ENCODE measurements at regions not wholly inside any gene's neighbourhood (a gene's known extent, or its start where the extent isn't known, plus 50 kb on each side); places are given as distances from the start of the nearest gene placed in this dataset.
"Not testable (repeated sequence)": the region's sequence is repeated elsewhere in the genome, so short reads cannot be mapped to it uniquely, and the experiment has no call there.

DNA sequence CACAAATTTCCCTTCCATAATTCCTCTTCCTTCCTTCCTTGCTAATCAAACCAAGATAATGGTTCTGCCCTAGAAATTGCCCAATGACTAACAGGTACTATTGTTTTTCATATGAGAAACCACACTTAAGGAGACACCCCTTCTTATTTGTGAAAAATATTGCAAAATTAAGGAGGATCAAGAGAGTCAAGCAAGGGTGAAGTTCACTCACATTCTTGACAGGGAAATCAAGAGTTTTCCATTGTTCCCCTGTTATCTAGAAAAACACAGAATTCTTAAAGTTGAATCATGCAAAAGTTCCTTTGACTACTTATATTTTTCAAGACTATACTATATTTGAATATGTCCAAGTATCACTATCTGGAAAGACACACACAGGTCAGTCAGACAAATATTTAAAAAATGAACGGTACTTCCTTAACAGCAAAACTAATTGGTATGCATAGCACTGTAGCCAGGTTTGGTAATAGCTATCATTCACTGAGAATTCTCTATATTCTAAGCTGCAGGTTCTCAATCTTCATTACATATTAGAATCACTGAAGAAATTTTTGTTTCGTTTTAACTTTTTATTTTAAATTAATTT lies 897.2 kb downstream of the DIAPH3 start:
- no peak for DNase-seq

DNA sequence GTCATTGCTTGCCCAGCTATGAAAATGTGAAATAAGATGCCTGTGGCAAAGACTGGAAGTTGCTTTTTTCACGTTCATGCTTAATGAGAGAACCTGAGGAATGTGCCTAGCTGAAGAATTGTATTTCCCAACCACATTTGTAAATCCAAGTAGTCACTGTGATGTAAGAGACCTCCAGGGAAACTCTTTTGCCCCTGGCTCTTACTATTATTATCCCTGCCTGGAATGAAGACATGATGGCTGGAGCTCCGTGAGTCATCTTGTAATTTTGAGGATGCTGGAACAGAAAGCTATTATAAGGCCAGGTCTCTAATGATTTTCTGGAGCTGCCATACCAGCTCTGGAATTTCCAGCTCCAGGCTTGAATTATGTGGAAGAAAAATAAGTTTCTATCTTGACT lies 894.3 kb downstream of the DIAPH3 start:
- no peak for DNase-seq

DNA sequence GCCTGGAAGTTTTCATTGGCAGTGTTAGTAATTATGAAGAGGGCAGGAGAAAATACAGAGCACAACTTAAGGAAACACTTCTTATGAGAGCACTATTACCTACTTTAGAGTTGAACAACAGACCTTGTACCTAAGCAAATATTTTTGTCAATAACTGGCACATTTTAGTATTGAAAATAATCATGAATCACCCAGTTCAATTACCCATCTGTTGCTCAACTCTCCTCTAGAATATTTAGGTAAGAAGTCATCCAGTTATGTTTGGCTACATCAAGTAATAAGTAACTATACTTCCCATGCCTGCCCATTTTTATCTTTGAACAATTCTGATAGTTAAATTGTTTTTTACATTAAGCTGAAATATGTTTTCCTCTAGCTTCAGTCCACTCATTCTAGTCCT lies 893.4 kb downstream of the DIAPH3 start:
- DNase-seq = no peak

DNA sequence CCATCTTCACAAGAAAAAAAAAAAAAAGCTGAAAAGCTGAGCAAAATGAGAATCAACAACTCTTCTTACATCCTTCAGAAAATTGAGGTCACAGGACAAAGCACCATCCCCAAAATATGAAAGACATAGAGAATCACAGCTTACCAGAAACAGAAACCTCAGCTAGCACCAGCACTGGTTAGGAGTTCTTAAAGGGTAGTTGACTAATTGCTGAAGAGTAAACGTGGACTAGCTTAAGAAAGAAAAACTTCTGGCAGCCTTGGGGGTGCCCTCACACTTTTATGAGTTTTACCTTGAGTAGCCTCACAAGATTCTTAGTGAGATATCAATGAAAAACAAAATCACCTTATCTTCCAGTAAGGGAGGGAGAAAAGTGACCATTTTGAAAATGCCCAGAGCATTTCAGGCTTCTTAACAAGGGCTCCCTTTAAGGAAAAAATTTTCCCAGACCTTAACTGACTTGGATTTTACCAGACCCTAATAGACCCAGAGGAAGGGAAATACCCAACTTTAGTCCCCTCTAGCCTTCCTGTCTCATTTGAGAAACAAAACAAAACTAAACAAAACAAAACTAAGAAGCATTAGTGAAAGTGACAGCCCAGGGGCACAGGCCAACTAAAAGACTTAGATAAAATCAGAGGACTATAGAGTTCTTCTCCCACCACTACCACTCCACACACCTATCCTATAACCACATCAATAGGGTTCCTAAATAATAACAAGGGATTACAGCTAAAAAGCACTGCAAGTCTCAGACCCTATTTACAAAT lies 888.6 kb downstream of the DIAPH3 start:
- no peak for DNase-seq

DNA sequence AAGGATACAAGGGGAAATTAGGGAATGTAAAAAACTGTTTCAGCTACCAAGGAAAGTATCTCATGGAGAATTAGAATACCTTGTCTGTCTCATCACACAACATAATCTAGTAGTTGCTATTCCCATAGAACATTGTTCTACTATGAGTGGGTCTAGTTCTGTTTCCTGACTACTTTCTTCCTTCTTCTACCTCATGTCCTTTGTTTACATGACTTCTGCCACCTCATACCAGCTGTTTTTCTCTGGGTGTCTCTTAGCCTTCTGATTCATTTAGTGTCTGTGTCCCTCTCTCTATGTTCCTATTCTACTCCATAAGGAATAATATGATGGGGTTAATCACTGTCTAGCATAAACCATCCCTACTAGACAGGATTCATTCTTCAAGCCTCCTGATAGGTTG lies 887.3 kb downstream of the DIAPH3 start:
- no peak for DNase-seq

DNA sequence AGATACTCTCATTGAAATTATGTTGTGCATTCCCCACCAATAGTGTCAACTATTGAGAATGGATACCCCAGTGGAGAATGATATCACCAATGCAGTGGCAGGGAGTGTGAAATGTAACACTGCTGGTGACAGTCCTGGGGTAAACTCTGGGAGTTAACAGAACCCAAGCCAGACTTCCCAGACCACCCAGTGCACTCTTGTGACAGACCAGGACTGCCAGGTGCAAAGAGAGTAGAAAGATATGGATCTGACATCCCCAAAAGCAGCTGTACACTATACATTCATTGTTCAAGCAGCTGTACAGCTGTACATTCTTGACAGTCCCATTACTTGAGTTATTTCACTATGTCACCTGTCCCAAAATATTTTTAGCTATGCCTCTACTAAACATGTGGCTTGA lies 886.6 kb downstream of the DIAPH3 start:
- no peak for DNase-seq

DNA sequence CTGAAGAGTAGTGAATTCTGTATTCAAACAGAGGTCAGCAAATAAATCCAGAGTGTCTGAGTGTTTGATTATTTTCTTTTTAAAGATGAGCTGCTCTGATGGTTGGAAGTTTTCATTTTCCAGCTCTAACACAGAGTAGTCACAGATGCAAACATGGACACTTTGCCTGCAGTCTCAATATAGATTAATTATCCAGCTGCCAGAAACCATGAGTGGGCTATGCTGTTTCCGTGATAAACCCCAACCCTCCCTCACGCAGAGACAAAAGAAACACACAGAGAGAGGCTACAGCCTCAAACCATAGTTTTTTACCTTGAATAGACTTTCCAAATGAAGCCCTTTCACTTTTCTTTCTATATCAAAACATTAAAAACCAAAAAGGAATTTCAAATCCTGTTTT lies 884.7 kb downstream of the DIAPH3 start:
- no peak for DNase-seq

DNA sequence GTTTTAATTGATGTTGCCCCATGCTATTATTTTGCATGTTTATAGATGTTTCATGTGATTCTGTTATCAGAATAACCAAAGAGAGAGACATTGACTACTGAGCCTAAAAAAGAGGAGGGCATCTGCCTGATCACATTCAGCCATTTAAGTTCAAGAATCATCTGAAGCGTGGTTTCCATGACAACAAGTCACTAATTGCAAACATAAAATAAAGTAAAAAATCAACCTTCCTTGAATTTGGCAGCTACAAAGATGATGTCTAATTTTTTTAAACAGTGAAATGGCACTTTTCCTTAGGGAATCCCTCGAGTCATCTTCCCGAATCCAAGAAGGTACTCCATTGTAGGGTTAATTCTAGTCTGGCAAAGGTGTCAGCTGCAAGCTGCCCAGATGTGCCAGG lies 884.2 kb downstream of the DIAPH3 start:
- DNase-seq = no peak

DNA sequence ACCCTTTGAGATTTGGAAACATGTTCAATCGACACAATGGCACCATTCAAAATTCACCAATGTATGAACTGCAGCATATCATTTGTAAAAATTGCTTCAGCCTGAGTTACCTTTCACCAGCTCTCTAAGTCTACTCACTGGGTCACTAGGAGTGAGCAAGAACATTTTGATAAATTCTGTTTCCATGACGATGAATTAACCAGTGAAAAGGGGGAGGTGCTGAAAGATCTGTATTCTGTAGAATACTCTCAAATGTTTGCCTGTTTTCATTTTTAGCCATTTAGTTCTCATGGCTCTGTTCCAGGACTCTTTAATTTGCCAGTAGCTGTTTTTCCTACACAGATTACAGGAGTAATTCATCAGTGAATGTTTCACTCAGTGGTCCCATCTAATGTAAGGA lies 883.4 kb downstream of the DIAPH3 start:
- peak; percentile 8 for DNase-seq

DNA sequence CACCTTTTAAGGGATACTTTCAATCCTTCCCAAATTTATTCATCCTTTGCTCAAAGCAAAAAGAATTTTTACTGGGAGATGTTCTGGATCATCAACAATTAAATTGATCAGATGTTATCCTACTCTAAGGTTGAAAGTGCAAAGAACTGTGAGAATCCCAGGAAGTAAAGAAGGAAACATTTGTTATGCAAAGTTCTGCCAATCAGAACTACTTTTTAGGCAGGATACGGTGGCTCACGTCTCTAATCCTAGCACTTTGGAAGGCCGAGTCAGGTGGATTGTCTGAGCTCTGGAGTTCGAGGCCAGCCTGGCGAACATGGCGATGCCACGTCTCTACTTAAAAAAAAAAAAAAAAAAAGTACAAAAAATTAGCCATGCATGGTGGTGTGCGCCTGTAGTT lies 882.3 kb downstream of the DIAPH3 start:
- DNase-seq = no peak

DNA sequence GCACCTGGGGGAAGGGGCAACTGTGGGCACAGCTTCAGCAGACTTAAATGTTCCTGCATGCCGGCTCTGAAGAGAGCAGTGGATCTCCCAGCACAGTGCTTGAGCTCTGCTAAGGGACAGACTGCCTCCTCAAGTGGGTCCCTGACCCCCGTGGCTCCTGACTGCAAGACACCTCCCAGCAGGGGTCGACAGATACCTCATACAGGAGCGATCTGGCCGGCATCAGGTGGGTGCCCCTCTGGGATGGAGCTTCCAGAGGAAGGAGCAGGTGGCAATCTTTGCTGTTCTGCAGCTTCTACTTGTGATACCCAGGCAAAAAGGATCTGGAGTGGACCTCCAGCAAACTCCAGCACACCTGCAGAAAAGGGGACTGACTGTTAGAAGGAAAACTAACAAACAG lies 871.5 kb downstream of the DIAPH3 start:
- not testable (repeated sequence) for DNase-seq

DNA sequence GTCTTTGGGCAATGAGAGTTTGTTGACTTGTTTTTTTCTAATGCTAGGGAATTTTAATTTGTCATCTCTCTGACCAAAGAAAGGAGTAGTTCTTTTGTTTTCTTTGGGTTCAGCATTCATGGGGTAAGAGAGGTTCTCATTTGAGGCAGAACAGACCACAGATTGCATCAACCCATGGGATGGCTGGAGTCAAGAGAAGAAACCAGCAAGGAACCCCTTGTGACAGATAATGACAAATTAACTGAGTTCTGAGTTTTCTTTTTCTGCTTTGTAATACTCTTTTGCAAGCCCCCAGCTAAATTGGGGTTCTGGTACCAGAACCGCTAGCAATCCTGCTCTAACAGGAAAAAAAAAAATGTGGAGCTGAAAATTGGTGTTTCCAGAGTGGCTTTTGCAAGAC lies 864.1 kb downstream of the DIAPH3 start:
- no peak for DNase-seq

DNA sequence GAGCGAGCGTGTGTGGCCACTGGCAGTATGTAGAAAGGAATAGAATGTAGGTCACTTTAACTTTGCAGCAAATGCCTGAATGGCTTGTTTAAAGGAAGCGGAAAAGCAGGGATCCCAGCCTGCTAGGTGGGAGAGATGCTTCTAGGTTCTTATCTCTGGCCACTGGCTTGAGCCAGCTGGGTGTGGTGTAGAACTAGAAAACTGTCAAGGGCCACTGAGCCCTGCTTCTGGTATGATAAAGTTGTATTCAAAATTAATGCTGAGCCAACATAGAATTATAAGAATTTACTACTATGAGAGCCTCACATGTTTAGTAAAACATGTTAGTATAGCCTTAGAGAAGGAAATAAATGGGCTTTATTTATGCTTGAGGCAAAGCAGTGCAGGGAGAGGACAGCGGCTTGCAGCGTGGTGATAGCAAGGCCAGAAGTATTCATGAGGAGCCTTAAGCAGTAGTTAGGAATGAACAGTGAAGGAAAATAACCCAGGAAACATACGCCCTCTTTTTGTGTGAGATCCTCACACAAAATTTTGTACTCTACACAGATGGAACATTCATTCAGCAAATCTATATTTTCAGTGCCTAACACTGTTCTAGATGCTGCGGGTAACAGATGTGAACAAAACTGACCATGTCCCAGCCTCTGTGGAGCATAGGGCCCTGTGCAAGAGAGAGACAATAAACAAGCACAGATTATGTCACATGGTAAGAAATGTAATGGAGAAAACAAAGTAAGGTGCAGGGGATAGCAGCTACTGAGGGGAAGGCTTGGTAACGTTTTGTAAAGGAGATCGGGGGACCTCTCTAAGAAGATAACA lies 863.2 kb downstream of the DIAPH3 start:
- no peak for DNase-seq

DNA sequence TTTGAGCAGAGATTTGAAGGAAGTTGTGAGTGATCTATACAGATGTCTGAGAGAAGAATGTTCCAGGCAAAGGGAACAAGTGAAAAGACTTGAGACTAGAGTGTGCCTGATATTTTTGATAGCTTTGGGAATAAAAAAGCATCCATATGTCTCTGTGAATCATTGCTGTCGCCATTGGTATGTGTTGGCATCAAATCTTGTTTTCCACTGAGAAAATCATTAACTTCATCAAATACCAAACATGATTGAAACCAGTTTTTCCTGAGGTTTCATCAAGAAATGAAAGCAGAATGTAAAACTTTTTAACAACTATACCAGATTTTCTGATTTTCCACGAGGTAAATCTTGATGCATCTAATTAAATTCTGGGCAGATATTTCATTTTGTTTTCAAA lies 862.6 kb downstream of the DIAPH3 start:
- DNase-seq = no peak

DNA sequence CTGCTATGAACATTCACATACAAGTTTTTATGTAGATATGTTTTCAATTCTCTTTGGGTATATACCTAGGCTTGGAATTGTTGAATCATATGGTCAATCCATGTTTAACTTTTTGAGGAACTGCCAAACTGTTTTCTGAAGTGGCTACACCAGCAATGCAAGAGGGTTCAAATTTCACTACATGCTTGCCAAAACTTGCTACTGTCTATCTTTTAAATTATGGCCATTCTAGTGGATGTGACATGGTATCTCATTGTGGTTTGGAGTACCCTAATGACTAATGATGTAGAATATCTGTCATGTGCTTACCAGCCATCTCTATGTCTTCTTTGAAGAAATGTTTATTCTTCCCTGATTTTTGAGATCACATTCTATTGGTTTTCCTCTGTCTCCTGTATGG lies 860.3 kb downstream of the DIAPH3 start:
- no peak for DNase-seq

DNA sequence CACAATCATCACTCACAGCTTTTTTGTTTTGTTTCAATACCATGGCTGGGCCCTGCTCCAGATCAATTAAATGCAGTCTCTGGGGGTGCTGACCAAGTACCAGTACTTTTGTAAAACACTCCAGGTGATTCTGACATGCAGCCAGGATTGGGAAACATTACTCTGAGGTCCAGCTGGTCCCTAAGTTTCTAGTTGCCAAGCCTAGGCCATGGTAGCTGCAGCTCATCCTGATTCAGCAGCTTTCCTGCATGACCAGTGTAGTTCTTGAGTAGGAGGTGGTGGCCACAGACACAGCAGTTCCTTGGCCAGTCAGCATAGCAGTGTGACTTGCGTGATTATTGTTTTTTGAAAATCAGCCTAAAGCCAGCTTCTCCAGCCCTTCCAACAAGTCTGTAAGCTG lies 859.1 kb downstream of the DIAPH3 start:
- DNase-seq = no peak

DNA sequence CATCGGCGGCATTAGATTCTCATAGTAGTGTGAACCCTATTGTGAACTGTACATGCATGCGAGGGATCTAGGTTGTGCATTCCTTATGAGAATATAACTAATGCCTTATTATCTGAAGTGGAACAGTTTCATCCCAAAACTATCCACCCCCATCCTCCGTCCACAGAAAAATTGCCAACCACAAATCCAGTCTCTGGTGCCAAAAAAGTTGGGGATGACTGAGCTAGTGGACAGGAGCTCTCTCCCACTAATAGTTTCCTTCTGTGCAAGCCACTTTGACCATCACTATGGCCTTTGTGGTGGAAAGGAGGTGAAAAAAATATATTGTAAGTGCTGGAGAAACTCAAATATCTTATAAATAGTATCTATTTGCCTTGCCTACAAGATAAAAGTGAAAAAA lies 857.8 kb downstream of the DIAPH3 start:
- no peak for DNase-seq

DNA sequence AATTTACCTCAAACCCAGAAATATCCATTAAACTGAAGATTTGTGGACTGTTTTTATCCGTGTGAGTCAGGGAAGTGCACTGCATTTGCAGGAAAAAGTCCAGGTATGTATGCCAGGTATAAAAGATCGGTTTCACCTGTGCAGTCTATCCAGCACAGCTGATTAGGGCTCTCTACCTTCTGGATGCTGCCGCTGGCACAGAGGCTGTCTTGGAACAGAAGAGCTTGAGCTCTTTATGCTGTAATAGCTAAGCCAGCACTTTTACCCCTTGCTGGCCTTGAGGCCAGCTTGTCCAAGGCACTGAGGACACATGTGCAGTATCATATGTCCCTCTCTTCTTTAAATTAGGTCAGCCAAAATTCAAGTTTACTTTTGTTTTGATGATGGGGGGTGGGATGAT lies 851.0 kb downstream of the DIAPH3 start:
- DNase-seq = no peak

DNA sequence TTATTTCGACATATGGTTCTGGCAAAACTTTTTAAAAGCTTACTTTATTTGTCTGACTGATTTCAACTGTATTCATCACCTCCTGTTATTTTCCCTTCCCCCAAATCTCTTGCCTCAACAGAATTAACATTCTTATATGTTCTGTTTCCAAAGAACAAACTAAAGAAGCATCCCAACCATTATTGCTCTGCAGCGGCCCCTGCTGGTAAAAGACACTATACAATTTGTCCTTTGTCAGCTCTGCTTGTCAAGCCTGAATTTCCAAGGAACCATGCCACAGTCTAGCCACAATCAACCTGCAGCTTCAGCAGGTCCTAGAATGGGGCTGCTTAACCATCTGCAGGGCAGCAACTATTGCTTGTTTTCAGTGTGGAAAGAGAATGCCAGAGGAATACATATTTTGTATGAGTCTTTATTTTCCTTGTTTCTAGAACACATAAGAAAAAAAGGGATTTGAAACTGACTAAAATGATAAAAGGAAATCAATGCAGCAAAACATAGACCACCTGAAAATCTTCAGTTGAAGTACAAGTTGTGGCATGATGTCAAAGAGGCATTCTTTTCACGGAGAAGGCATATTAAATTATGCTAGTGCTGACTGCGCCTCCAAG lies 845.3 kb downstream of the DIAPH3 start:
- peak; percentile 61 for DNase-seq

DNA sequence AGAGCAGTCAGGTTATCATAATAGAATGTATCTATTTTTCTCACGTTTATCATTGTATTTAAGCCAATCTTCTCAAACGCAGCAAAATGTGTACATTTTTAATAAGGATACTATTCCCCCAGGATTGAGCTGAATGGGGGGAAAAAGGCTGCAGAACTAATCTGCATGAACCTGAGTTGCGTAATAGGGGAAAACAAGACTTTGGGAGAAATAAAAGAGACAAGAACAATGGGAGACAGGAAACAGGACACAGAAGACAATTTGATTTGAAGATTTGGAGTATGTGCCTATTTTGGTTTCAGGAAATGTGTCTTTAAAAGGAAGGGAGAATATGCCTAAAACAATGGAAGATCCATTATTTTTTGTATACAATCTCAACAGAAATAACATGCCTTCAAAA lies 844.5 kb downstream of the DIAPH3 start:
- DNase-seq = no peak

DNA sequence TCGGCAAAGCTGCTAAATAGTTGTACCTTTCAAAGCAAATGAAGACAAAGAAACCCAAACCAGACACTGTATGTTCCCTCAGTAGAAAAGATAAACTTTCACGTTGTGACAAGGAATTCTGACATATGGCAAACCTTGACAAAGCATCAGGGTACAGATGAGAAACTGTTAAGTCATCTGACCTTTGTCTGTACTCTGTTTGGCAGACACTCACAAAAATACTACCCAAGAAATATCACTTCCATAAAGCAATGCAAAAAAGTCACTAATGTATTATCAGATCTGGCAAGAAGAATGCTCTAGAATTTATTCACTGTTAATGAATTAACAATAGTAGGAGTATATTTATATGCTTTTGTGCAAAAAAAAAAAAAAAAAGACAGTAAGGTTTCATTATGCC lies 843.7 kb downstream of the DIAPH3 start:
- DNase-seq = no peak

DNA sequence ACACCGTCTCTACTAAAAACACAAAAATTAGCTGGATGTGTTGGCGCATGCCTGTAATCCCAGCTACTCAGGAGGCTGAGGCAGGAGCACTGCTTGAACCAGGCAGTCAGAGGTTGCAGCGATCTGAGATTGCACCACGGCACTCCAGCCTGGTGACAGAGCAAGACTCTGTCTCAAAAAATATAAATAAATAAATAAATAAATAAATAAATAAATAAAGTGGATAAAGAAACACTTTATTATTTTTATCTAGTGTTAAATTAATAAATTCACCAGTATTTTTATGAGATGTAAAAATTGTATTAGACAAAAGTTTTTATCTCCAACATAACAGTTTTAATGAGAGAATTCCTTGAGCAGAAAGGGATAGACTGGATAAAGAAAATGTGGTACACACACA lies 839.3 kb downstream of the DIAPH3 start:
- not testable (repeated sequence) for DNase-seq

DNA sequence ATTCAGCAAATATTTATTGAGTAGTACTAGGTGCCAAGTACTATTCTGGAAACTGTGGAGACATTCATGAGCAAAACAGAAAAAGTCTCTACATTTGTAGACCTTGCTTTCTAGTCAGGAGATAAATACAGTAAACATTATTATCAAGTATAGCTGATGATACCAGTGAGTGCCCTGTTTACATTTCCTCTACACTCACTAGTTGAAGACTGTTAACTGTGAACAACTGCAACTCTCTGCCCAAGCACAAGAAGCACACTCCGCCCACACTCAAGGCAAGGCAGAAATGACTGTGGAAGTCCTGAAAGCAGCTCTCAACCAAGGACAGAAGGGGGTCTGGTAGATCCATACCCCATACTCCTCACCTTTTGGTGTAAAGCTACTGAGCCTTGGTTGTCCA lies 837.0 kb downstream of the DIAPH3 start:
- no peak for DNase-seq

DNA sequence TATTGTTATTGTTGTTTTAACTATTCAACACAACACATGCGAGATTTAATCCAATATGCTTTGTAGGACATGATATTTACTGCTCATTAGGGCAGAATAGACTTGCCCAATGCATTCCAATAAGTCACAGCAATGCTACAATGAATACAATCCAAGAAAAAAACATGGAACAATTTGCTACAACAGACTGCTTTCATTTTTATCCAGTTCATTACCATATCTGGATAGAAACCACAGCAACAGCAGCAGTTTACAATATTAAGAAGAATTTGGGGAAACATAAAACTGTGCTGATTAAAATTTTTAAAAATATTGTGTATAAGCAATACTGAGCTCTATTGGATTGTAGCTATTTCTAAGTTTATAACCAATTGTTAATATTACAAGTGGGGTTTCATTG lies 833.0 kb downstream of the DIAPH3 start:
- no peak for DNase-seq
